Amniotic stem cell (primary cell): ENCODE measurements at regions not wholly inside any gene's neighbourhood (a gene's known extent, or its start where the extent isn't known, plus 50 kb on each side); places are given as distances from the start of the nearest gene placed in this dataset.

Experiments
- DNase-seq: peaks from one replicate; lab custom pipeline; 2025; lab: John Stamatoyannopoulos, UW

DNA sequence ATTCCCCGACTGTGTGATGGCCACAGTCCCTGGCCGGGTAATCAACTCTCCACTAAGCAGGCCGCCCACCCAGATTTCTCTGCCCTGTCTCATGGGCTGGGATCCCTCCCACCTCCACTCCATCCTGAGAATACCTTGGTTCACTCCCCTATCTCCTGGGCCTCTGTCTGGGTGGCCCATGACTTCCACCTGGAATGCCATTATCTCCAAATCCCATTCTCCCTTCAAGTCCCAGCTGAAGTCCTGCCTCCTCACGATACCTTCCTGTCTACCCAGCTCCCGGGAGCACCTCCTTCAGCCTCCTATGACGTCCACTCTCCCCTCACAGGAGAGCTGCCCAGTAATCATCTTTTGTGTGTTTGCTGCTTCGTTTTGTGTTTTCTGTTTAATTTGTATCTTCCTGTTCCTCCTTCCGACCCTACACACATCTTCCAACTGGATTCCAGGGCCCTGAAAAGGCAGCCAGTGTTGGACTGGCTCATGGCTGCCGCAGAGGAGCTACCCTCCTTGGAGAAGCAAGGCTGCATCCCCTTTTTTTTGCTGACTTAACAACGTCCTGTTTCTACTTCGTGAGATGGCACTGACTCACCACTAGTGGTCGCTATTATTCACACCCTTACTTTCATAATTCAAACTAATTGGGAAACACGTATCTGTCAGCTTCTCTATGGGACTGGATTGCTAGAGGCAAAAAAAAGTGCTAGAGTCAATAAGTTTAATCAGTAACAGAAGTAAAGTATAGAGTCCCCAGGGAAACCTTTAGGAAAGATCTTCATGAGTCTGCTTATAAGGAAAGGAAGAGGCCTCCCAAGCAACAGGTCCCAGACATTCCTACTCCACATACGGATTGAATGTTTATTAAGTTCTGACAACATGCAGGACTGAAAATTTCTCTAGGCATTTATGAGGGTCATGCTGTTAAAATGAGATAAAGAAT lies 171.9 kb upstream of the GATA6 start:
- DNase-seq: no peak

DNA sequence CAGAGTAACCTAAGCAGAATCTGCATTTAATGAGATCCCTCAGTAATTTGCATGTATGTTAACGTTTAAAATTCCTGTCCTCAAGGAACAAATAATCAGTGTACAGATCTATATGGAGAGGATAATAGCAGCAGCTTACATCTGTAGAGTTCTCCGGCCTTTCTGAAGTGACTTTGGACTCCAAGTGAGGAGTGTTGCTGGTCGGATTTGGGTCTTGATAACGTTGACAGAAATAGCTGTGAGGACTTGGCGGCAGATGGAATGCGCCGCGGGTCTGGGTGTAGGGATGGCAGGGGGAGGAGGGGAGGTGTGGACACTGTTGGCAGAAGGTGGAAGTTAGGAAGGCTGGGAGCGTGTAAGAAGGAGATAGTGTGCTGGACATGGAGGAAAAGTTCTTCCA lies 170.9 kb upstream of the GATA6 start:
- no peak for DNase-seq

DNA sequence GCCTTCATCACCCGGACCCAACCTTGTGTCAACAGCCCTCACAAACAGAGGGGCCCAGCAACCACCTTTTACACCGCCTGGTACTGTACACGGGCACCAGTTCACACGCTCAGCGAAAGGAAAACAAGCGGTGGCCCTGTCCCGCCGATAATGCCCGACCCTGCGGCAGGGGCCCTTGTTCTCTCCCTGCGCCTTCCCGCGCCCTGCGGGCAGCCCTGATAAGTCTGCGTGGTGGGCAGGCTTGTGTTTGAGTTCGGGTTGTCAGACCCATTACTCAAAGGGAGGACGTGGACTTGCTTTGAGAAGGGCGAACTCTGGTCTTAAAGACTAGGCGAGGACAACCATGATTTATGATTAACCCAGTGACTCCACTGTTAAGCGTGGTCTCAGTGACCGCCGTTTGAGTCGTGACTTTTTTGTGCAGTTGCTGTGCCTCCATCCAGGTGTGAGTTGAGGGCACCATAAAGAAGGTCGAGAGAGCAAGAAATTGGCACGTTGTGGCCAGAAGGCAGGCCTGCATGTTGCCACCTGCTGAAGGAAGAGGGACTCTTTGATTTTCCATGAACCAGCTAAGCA lies 167.4 kb upstream of the GATA6 start:
- DNase-seq: no peak

DNA sequence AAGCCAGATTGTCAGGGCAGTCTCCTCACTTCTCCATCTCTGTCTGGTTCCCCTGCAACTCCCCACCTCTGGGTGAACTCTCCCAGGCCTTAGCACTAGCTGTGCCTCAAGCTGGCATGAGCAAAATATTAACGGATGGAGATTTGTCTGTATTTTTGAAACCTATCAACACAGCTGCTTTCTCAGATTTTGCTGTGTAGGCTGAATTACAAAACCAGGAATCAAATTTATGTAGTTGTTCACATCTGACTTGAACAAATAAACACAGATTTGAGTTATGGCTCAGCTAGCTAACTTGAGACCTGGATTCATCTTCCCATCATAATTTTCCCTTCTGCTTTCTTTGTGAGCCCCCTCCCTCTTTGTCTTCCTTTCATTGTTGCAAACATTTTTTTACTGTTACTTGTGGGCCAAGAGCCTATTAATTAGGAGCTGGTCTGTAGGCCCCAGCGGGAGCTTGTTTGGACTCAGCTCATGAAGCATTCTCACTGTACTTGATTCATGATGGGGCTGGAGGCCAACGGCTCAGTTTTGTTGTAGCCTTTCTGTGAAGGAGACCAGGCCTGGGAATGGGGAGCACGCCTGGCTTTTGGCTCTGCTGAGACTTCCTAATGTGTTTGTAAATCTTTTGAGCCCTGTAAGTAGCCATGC lies 164.1 kb upstream of the GATA6 start:
- DNase-seq: no peak

DNA sequence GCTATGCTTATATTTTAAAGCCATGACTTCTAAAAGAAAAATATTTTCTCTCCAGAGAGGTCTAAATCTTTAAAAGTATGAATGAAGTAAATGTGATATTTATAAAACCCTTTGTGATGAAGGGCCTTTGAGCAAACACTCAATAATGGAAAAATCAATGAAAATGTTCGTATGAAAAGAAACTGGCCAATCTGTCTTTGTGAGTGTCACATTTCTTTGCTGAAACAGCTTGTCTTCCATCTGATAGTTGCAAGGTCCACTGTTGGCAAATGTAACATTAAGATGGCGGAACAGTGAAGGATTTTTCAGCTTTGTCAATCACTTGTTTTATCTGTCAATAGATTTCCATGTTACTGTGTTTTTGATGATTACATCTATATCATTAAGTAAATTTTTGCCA lies 162.9 kb upstream of the GATA6 start:
- no peak for DNase-seq

DNA sequence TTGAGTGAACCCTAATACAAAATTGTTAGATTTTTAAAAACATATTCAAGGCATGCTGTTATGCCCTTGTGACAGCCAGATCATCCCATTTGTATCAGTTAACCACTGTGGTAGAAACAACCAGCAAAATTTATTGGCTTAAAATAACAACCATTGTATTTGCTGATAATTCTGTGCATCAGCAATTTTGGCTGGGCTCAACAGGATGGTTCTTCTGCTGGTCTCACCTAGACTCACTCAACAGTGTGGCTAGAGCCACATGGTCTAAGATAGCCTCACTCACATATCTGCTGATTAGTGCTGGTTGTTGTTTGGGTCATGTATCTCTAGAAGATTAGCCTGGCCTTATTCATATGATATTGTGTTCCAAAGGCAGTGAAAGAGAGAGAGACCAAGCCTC lies 160.1 kb upstream of the GATA6 start:
- no peak for DNase-seq

DNA sequence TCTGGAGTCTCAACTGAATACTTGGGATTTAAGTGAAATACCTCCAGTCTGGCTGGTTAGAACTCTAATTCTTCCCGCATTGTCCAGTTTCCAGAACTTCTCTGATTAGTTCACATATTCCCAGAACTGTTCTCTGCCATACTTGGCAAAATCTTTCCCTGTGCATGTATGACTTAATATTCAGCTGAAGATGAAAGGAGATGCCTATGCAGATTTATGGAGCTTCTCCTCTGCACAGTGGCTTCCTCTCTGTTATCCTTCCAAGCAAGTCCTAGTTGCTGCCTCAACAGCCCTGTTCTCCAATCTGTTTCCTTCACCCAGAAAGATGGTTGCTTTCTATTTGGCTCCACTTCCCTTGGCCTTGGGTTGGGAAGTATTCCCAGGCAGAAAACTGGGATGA lies 155.4 kb upstream of the GATA6 start:
- no peak for DNase-seq

DNA sequence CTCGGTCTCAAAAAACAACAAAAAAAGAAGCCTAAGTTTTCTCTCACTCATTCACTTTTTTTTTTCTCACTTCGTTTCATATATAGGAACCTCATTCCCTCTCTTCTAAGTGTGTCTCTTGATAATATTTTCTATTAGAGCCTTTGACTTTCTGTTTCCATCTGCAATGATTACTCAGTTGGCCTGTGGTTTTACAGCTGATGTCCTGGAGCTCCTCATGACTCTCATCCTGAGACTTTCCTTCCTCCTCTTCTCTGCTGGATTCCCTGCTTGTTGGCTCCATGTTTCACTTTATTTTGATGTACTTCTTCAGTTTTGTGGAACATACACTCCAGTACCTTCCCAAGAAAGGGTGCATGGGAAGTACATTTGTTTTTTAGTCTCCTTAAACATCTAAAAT lies 154.2 kb upstream of the GATA6 start:
- no peak for DNase-seq

DNA sequence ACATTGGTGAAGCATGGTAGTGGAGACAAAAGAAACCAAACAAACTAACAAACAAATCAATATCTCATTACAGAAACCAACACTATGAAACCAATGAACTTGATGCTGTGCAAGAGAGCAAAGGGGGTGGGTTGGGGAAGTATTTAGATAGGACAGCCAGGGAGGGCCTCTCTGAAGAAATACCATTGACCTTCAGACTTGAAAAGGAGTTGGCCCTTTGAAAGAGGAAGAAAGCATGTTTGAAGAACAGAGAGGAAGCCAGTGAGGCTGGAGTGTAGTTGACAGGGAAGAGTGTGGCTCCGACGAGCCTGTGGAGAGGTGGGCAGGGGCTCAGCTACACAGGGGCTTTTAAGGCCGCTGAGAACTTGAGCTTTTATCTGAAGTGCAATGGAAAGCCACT lies 151.0 kb upstream of the GATA6 start:
- no peak for DNase-seq

DNA sequence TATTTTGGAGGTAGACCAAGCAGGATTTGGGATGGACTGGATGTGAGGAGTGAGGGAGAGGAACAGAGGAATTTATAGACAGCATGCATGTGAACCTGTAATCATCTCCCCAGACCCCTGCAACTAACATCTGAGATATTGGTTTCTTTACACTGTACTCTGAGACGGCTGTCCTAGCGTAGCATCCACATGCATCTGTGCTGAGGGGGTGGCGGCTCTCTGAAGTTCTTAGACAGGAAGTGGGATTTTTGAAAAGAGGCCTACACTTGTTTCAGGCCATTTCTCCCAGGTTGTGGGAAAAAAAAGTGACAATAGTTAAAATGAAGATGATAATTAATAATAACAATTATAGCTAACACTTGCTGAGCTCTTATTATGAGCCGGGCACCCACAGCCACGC lies 150.2 kb upstream of the GATA6 start:
- DNase-seq: no peak

DNA sequence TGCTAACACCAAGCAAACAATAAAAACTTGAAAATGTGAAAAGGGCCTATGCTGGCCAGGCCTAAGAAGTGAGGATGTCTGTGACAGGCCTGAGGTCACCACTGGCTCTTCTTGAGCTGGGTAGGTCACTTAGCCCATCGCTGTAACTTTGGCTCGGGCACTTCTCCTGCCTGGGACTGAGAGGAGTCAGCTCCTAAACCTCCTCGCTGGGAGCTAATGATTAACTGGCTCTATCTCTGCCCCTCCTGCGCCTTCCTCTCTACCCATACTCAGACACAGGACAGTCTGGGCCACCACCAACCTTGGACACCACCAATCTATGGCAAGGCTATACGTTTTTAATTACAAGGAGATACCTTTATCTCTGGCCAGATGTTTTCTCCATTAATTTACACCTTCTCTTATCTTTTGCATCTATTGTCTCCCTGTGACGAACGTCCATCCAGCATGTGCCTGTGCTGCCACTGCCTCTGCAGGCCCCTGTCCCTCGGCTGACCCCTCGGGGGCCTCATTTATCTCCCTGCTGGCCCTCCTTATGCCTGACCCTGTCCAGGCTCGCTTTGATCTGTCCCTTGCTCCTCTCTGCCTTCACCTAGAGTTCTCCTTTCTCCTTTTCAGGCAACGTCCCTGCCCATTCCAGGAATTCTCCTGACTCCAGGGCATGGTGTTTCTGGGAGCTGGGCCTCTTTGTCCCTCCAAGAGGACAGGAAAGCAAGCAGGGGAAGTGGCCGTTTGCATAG lies 149.1 kb upstream of the GATA6 start:
- DNase-seq: no peak

DNA sequence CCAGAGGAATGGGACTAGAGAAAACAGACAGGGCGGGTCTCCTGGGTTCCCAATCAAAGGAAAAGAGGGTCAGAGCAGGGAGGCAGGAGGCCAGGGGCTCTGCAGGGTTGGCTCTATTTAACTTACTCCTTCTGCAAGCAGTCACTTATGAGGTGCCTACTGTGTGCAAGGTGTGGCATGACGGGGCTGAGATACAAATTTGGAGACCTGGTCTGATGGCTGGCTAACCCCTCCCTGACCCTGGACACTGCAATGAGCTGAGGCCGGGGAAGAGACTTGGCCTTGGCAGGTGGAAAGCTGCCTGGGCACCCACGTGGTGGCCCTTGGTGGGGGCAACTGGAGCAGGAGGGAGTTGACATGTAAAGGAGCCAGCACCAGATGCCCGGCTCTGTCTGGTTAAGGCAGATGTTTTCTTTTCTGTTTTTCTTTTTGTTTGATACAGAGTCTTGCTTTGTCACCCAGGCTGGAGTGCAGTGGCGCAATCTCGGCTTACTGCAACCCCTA lies 148.5 kb upstream of the GATA6 start:
- no peak for DNase-seq

DNA sequence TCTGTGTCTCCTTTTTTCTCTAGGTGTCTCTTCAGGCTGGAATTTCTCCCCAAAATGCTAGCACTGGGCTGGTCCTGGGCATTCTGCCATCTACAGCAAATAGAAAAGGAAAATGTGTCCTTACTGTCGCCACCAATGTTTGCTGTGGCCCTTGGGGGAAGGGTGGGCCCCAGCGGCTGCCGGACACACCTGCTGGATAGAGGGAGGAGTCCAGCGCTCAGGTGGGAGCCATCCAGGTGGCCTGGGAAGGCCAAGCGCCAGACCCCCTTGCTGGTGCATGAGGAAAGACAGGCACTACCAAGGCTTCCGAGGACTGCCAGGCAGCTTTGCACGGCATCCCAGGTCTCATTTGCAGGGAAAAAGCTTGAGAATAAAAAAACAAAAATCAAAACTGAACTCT lies 147.7 kb upstream of the GATA6 start:
- no peak for DNase-seq

DNA sequence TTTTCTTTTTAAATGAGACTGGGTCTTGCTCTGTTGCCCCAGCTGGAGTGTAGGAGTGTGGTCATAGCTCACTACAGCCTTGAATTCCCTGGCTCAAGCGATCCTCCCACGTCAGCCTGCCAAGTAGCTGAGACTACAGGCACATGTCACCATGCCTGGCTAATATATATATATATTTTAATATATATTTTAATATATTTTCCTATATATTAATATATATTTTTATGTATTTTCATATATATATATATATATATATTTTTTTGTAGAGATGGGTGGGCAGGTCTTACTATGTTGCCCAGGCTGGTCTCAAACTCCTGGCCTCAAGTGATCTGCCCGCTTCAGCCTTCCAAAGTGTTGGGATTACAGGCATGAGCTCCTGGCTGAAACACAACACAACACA lies 144.5 kb upstream of the GATA6 start:
- DNase-seq: no peak

DNA sequence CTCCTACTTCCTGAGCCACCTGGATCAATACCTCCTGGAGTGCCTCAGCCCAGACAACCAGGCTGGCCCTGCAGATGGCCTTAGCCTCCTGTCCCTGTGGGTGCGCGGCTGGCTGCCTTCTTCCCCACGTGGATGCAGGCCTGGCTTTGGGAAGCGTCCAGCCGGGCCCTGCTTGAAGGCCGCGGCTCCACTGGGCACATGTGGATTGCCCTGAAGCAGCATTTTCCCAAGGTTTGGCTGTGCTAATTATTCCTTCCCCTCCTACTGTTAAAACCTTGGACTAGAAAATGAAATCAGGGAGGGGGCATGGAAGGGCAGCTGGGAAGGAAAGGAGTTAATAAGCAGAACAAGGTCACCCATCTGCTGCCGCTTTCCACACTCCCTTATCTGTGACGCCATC lies 143.0 kb upstream of the GATA6 start:
- no peak for DNase-seq

DNA sequence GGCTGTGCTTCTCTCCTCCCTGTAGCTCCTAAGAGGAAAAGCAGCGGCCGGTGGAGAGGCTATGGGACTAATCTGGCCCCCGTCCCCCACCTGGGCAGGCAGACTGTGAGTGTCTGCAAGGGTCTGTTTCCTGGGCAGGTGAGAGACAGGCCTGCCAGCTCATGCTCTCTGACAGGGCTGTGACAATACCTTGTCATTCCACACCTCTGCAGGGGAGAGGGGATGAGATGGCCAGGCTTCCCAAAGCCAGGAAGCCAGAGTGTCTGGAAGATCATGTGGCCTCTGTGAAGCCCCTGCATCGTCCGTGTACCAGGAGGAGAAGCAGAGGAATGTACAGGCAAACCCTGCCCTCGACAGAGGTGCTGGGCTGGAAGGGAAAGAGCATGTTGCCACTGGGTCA lies 142.5 kb upstream of the GATA6 start:
- no peak for DNase-seq

DNA sequence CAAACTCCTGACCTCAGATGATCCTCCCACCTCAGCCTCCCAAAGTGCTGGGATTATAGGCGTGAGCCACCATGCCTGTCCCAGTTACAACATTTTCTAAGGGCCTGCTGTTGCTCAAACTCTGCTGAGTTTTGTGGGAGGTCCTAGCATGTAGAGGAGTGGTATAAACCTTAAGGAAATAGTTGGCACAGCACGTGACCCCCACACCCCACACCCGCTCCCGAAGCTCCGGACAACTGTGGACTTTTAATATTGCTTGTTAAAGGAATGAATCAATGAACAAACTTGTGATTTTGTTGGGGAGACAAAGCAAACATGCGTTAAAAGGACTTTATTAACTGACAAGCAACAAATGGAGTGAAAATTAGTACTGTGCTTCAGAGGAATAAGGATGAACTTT lies 137.8 kb upstream of the GATA6 start:
- DNase-seq: no peak

DNA sequence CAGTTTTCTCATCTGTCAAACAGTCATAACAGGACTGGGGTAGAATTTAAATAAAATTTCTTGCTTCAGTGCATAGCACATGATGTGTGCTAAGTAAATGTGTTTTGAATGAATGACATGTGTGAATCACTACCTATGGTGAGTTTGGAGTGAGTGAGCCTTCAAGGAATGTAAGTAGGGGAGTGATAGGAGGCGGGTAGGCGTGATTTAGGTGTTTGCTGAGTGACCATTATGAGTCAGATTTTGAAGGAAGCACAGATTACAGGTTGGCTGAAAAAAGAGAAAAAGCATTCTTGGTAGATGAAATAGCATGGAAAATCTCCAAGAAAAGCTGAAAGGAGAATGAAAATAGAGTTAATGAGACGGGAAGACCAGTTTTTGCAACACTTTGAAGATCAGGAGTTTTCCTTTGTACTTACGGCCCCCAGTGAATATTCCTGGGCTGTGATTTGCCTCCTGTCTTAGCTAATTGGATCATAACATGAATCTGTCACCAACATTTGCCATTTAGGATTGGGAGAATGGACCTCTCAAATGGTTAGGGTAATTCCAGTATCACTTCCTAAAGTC lies 136.9 kb upstream of the GATA6 start:
- DNase-seq: peak; percentile 54

DNA sequence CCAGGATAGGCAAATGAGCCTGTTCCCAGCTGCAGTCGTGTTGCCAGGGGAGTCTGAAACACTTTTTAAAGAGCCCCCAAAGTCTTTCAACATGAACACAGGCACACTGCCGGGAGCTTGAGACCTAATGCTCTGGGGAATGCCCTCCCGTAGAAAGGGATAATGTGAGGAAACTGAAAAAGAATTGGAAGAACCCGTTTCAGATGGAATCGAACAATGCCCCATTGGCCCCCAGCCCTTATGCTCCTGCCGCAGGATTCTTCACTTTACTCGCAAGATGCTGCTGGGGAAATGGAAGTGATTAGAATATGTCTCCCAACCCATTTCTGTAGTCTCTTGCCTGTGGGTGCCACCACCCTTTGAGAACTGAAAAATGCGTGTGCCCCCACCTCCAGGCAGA lies 136.3 kb upstream of the GATA6 start:
- DNase-seq: no peak

DNA sequence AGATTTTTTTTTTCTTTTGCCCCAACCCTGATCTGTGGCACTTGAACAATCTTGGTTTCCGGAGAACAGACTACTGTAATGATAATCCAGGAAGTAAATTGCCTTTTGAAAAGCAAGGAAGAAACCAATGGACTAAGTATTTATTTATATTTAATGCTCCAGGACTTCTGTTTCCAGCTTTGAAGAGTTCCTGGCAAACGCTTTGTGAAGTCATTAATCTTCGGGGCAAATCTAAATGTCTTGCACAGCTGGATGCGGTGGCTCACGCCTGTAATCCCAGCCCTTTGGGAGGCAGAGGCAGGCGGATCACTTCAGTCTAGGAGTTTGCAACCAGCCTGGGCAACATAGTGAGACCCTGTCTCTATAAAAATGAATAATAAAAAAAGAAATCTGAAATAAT lies 135.1 kb upstream of the GATA6 start:
- DNase-seq: no peak

DNA sequence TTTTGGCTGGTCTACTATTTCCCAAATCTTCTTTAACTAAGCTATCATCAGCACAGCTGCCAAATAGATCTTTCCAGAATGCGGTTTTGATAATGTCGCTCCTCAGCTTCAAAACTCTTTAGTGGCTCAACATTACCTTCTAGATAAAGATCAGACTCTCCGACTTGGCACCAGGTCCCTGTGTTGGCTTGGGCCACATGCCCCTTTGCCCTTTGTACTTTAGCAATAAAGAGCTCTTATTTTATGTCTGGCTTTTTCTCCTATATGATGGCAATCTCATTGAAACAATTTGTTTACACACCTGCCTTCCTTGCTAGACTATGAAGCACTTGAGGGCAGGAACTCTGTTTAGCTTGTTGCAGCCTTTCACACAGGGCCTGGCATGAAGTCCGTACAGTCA lies 128.9 kb upstream of the GATA6 start:
- no peak for DNase-seq

DNA sequence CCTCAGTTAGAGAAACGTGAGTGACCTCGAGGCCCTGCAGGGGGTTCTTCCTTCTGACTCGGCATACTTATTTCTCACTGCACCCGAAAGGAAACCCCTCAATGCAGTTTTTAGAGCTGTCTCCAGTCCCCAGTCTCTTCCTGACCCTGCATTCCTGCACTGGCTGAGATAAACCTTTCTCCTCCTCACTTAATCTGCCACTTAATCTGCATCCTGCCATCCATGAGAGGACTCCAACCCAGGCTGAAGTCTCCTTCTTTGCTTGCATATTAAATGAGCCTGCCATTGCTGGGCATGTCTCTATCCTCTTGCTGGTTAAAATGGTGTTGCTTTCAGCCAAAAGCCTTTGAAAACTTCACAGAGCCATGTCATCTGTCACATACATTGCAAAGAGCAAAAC lies 125.6 kb upstream of the GATA6 start:
- no peak for DNase-seq
